Esophagus muscularis mucosa (tissue), 4 donors: ENCODE measurements at regions not wholly inside any gene's neighbourhood (a gene's known extent, or its start where the extent isn't known, plus 50 kb on each side); places are given as distances from the start of the nearest gene placed in this dataset.
A peak's percentile ranks its signal among the peaks of the same experiment; 100 is the strongest.

Experiments
- DNase-seq: peaks from one replicate; pipeline ENCODE4 v3.0.0-alpha.2; 2017; ENCODE audit errors: extremely low spot score
- H3K27ac ChIP-seq, 4 donors: fragments of 200-600 bp; sonication (generic); replicated peaks in 1 of 4; 1 replicate in 3 of 4; 2 replicates in 1 of 4; pipeline ENCODE4 v1.5.1; 2016 to 2019; ENCODE audit warnings: mild to moderate bottlenecking in 1 of 4
- H3K27me3 ChIP-seq, 4 donors: fragments of 200-600 bp; sonication (generic); one replicate each; pipeline versions ENCODE4 v1.5.1 to v1.6.0; 2016 to 2019
- H3K36me3 ChIP-seq, 4 donors: fragments of 200-600 bp; sonication (generic); one replicate each; pipeline ENCODE4 v1.5.1; 2016 to 2019
- H3K4me1 ChIP-seq, 4 donors: fragments of 200-600 bp; sonication (generic); one replicate each; pipeline ENCODE4 v1.5.1; 2016 to 2019
- H3K4me3 ChIP-seq, 4 donors: fragments of 200-600 bp; sonication (generic); 1 replicate in 2 of 4; 2 replicates in 2 of 4; pipeline ENCODE4 v1.5.1; 2016 to 2019; ENCODE audit warnings: mild to moderate bottlenecking in 4 of 4, moderate library complexity in 1 of 4
- H3K9me3 ChIP-seq, 4 donors: fragments of 200-600 bp; sonication (generic); 1 replicate in 3 of 4; 2 replicates in 1 of 4; pipeline ENCODE4 v1.5.1; 2016 to 2019
- CTCF ChIP-seq, 3 experiments: fragments of 200-600 bp in 2 of 3; fragments of 450-650 bp in 1 of 3; sonication (generic) in 2 of 3; IDR thresholded peaks; one replicate each; pipeline ENCODE4 v1.5.1; 2017 to 2019; ENCODE audit warnings: antibody characterized with exemption in 3 of 3, mild to moderate bottlenecking in 2 of 3, moderate library complexity in 1 of 3
- EP300 ChIP-seq: sonication (generic); formaldehyde crosslinking; IDR thresholded peaks from one replicate; pipeline ENCODE4 v1.6.1; 2017; ENCODE audit warnings: antibody characterized with exemption
- POLR2A ChIP-seq: fragments of 450-650 bp; IDR thresholded peaks from one replicate; pipeline ENCODE4 v1.6.1; 2017; ENCODE audit warnings: antibody characterized with exemption, moderate library complexity, mild to moderate bottlenecking, low read depth
- POLR2AphosphoS5 ChIP-seq, 2 donors: sonication (generic); formaldehyde crosslinking; IDR thresholded peaks; one replicate each; pipeline ENCODE4 v1.6.1; 2017; ENCODE audit warnings: antibody characterized with exemption in 2 of 2
- WGBS: methylation state at CpG from one replicate; pipeline ENCODE4 v1.1.5; 2018; 5-methylcytosine and 5-hydroxymethylcytosine counted together
- intact Hi-C: fragments of 100-400 bp; cut with DNase I; formaldehyde crosslinking; loops from one replicate; pipeline ENCODE4 v1.15.1; 2023

GRCh38 chr1:235006132-235006721 is 122.4 kb downstream of the TOMM20 start:
- H3K4me1 ChIP-seq = peaks cover 0 to 4% (median under 1%) of the 10 kb centered on the region in 4 donors
- H3K27ac ChIP-seq = no peak overlapping the region
- DNase-seq = no peak
- no peaks in the 10 kb centered on the region for H3K27me3 ChIP-seq
- intact Hi-C loops = no loop called here
- TF ChIP-seq EP300 = no peak
- TF ChIP-seq POLR2AphosphoS5 (IDR thresholded peaks at IDR 0.05) = no peak
- no peak for TF ChIP-seq CTCF (IDR thresholded peaks at IDR 0.05)
- TF ChIP-seq POLR2A = no peak
- WGBS = 97% methylated on average over 1 of the region's 1 CpG
- H3K9me3 ChIP-seq = peaks cover 0 to 5% (median 0%) of the 10 kb centered on the region in 4 donors
- no peak overlapping the region for H3K4me3 ChIP-seq
- no peaks in the 10 kb centered on the region for H3K36me3 ChIP-seq

DNA sequence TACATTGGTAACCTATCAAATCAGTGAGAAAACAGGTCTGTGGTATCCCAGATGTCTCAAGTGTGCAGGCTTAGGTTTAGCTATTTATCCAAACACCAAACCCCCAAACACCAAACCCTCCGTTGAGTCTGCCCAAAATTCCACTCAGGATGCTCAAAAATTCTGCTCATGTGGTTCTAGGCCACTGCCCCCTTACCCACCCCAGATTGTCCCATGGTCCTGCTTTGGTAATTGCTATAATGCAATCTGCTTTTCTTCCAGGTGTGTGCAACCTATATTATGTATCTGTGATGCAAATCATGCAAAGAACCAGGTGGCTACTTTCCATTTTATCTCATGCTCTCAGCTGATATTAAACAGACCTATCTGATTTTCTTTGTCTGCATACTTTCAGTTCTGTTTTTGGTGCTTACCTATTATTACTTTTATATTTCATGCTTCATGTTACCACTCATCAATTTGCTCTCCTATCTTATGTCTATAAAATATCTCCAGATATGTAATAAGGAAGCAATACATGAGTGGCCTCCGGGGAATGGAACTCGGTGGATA is 123.7 kb downstream of the TOMM20 start:
- Histone ChIP-seq H3K9me3 (peaks cover 0 to 5% (median 0%) of the 10 kb centered on the region in 4 donors), H3K4me1 (peaks cover 0 to 17% (median 14%) of the 10 kb centered on the region in 4 donors), H3K36me3 (no peaks in the 10 kb centered on the region), H3K27ac (no peak overlapping the region), H3K27me3 (no peaks in the 10 kb centered on the region), H3K4me3 (no peak overlapping the region)
- WGBS = 93% methylated on average over 3 of the region's 3 CpGs
- DNase-seq = no peak
- no peak for TF ChIP-seq POLR2AphosphoS5 (IDR thresholded peaks at IDR 0.05)
- no peak for TF ChIP-seq EP300
- TF ChIP-seq POLR2A = no peak
- intact Hi-C loops = loop anchor here (5.0 kb wide), 1 partner anchor 67 kb away; no protein-coding TSS in a partner anchor

GRCh38 chr1:235004276-235004675 is 124.4 kb downstream of the TOMM20 start:
- no peak overlapping the region for H3K27ac ChIP-seq
- 96% methylated on average over 2 of the region's 2 CpGs for WGBS
- no peak overlapping the region for H3K4me3 ChIP-seq
- H3K9me3 ChIP-seq = peaks cover 0 to 5% (median 0%) of the 10 kb centered on the region in 4 donors
- no peaks in the 10 kb centered on the region for H3K36me3 ChIP-seq
- no peak for DNase-seq
- peaks cover 4 to 23% (median 20%) of the 10 kb centered on the region in 4 donors for H3K4me1 ChIP-seq
- intact Hi-C loops = loop anchor here (5.0 kb wide), 1 partner anchor 68 kb away; no protein-coding TSS in a partner anchor
- TF ChIP-seq CTCF (IDR thresholded peaks at IDR 0.05) = no peak
- TF ChIP-seq POLR2AphosphoS5 (IDR thresholded peaks at IDR 0.05) = no peak
- TF ChIP-seq POLR2A = no peak
- TF ChIP-seq EP300 = no peak
- no peaks in the 10 kb centered on the region for H3K27me3 ChIP-seq

DNA sequence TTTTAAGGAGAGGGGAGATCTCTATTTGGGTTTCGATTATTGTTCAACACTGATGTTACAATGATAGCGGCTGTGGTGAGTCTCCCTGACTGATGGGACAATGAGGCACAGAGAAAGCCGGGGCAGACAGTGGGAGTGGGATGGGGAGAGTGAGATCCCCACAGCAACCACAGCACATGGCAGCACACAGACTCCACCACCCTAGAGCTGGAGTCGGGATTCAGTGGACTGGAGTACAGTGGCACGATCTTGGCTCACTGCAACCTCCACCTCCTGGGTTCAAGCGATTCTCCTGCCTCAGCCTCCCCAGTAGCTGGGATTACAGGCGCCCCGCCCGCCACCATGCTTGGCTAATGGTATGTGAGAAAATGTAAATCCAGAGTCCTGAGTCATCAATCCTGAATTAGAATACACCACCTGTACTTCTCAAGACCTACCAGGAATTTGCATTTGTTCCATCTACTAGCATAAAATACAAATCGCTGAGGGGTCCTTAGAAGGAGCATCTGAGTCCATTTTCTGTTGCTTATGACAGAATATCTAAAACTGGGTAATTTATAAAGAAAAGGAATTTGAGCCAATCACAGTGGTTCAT is 125.8 kb downstream of the TOMM20 start:
- intact Hi-C loops = loop anchor here (5.0 kb wide), 1 partner anchor 69 kb away; no protein-coding TSS in a partner anchor
- no peak overlapping the region for H3K27ac ChIP-seq
- TF ChIP-seq POLR2AphosphoS5 (IDR thresholded peaks at IDR 0.05) = no peak
- TF ChIP-seq CTCF (IDR thresholded peaks at IDR 0.05) = no peak
- no peak for TF ChIP-seq POLR2A
- TF ChIP-seq EP300 = no peak
- WGBS = 90% methylated on average over 10 of the region's 10 CpGs
- no peak for DNase-seq
- H3K4me1 ChIP-seq = peaks cover 19 to 38% (median 35%) of the 10 kb centered on the region in 4 donors
- H3K9me3 ChIP-seq = peaks cover 0 to 5% (median 0%) of the 10 kb centered on the region in 4 donors
- no peaks in the 10 kb centered on the region for H3K36me3 ChIP-seq
- no peaks in the 10 kb centered on the region for H3K27me3 ChIP-seq
- H3K4me3 ChIP-seq = no peak overlapping the region

DNA sequence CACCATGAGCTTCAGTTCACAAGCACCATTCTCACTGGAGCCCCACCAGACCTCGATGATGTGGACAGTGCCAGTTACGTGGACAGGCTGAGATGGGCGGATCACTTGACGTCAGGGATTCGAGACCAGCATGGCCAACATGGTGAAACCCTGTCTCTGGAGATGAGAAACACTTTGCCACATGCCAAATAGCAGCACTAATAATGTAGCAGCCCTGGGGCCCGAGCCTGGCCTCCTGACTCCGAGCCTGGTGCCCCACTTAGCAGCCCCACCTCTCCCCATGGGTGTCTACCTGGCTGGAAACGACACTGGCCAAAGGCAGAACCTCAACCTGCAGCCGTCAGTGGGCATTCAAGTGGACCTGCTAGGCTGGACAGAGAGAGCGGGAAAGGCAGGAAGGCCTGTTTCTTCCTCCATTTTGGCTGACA is 129.1 kb downstream of the TOMM20 start:
- H3K4me3 ChIP-seq = no peak overlapping the region
- H3K27me3 ChIP-seq = no peaks in the 10 kb centered on the region
- no peak for DNase-seq
- H3K36me3 ChIP-seq = no peaks in the 10 kb centered on the region
- no peaks in the 10 kb centered on the region for H3K9me3 ChIP-seq
- 98% methylated on average over 9 of the region's 10 CpGs for WGBS
- intact Hi-C loops = loop anchor here (5.0 kb wide), 2 partner anchors 277 to 387 kb away; partner anchors contain the start of gene IRF2BP2
- peak overlapping the region; percentile 95 to 98 (median 96) for H3K27ac ChIP-seq
- H3K4me1 ChIP-seq = peaks cover 34 to 55% (median 52%) of the 10 kb centered on the region in 4 donors
- no peak for TF ChIP-seq CTCF (IDR thresholded peaks at IDR 0.05)
- no peak for TF ChIP-seq EP300
- TF ChIP-seq POLR2A = no peak
- TF ChIP-seq POLR2AphosphoS5 (IDR thresholded peaks at IDR 0.05) = no peak
